Renal cortex interstitium (tissue), 11 donors: ENCODE measurements at regions not wholly inside any gene's neighbourhood (a gene's known extent, or its start where the extent isn't known, plus 50 kb on each side); places are given as distances from the start of the nearest gene placed in this dataset.
"Not testable (repeated sequence)": the region's sequence is repeated elsewhere in the genome, so short reads cannot be mapped to it uniquely, and the experiment has no call there.

Experiments
- DNase-seq, 11 donors: peaks; one replicate each; pipeline ENCODE4 v3.0.0-alpha.2; 2013; ENCODE audit warnings: low read depth in 9 of 11, low spot score in 4 of 11; ENCODE audit errors: extremely low read depth in 1 of 11

- not testable (repeated sequence) for DNase-seq
Measured at GRCh38 chr6:60723935-60724334, 1562.1 kb downstream of the KHDRBS2 start.

- DNase-seq: no peak
Measured at GRCh38 chr6:60695232-60695631, 1590.8 kb downstream of the KHDRBS2 start.

GRCh38 chr6:60687085-60687484 lies 1598.9 kb downstream of the KHDRBS2 start:
- no peak for DNase-seq

GRCh38 chr6:60681806-60682205 lies 1604.2 kb downstream of the KHDRBS2 start:
- no peak for DNase-seq

- no peak for DNase-seq
Measured at GRCh38 chr6:60679175-60679574, 1606.8 kb downstream of the KHDRBS2 start.

- no peak for DNase-seq
Measured at GRCh38 chr6:60671369-60671768, 1614.7 kb downstream of the KHDRBS2 start.

GRCh38 chr6:60670036-60670435 lies 1616.0 kb downstream of the KHDRBS2 start:
- DNase-seq: no peak

GRCh38 chr6:60668428-60668827 lies 1617.6 kb downstream of the KHDRBS2 start:
- no peak for DNase-seq

GRCh38 chr6:60663199-60663598 lies 1622.8 kb downstream of the KHDRBS2 start:
- DNase-seq: not testable (repeated sequence)

- DNase-seq: no peak
Measured at GRCh38 chr6:60643870-60644269, 1642.2 kb downstream of the KHDRBS2 start.

GRCh38 chr6:60639185-60639584 lies 1646.8 kb downstream of the KHDRBS2 start:
- DNase-seq: not testable (repeated sequence)
